ENCODE measurements at regions not wholly inside any gene's neighbourhood (a gene's known extent, or its start where the extent isn't known, plus 50 kb on each side); places are given as distances from the start of the nearest gene placed in this dataset.

- DNase-seq (peak in 1 of 3 donors; percentile 7), ATAC-seq (ENCODE audit: insufficient read depth, low FRiP score) (no peak)
- Histone ChIP-seq H3K9me3 (ENCODE audit: control insufficient read depth in 4 of 4, insufficient read depth in 3 of 4, low read length in 3 of 4) (peaks cover 0 to 9% (median 0%) of the 10 kb centered on the region in 4 donors), H3K27ac (ENCODE audit: low read depth in 1 of 2, low read length in 1 of 2) (no peak overlapping the region), H3K36me3 (ENCODE audit: control insufficient read depth in 4 of 4, insufficient read depth in 4 of 4, low read length in 4 of 4) (no peaks in the 10 kb centered on the region), H3K4me1 (ENCODE audit: control insufficient read depth in 5 of 5, insufficient read depth in 5 of 5, low read length in 5 of 5) (peaks cover 0 to 7% (median 0%) of the 10 kb centered on the region in 5 donors), H3K9ac (ENCODE audit: insufficient read depth in 1 of 2, low read length in 2 of 2) (no peak overlapping the region), H3K4me3 (no peak overlapping the region), H3K27me3 (ENCODE audit: control insufficient read depth in 3 of 3, insufficient read depth in 3 of 3, low read length in 2 of 3) (no peaks in the 10 kb centered on the region)
- WGBS, 2 donors, result 42 to 43% methylated on average over 2 of the region's 2 CpGs
- TF ChIP-seq CTCF (IDR thresholded peaks at IDR 0.05; ENCODE audit: control extremely low read depth, extremely low read depth), result no peak
These were observed 456.0 kb downstream of the TBC1D4 start for GRCh38 chr13:75025956-75026355.

GRCh38 chr13:75024602-75025001 lies 457.4 kb downstream of the TBC1D4 start:
- DNase-seq (no peak), ATAC-seq (ENCODE audit: insufficient read depth, low FRiP score) (no peak)
- H3K36me3 ChIP-seq (ENCODE audit: control insufficient read depth in 4 of 4, insufficient read depth in 4 of 4, low read length in 4 of 4), result no peaks in the 10 kb centered on the region
- H3K9me3 ChIP-seq (ENCODE audit: control insufficient read depth in 4 of 4, insufficient read depth in 3 of 4, low read length in 3 of 4), result peaks cover 0 to 9% (median 0%) of the 10 kb centered on the region in 4 donors
- H3K9ac ChIP-seq (ENCODE audit: insufficient read depth in 1 of 2, low read length in 2 of 2), result no peak overlapping the region
- H3K27me3 ChIP-seq (ENCODE audit: control insufficient read depth in 3 of 3, insufficient read depth in 3 of 3, low read length in 2 of 3), result no peaks in the 10 kb centered on the region
- 86 to 91% methylated on average over 1 of the region's 1 CpG for WGBS, 2 donors
- no peak for TF ChIP-seq CTCF (IDR thresholded peaks at IDR 0.05; ENCODE audit: control extremely low read depth, extremely low read depth)
- no peak overlapping the region for H3K27ac ChIP-seq (ENCODE audit: low read depth in 1 of 2, low read length in 1 of 2)
- peaks cover 0 to 7% (median 0%) of the 10 kb centered on the region in 5 donors for H3K4me1 ChIP-seq (ENCODE audit: control insufficient read depth in 5 of 5, insufficient read depth in 5 of 5, low read length in 5 of 5)
- H3K4me3 ChIP-seq, result no peak overlapping the region

- ATAC-seq (ENCODE audit: insufficient read depth, low FRiP score) (no peak), DNase-seq (no peak)
- peaks cover 0 to 3% (median 0%) of the 10 kb centered on the region in 4 donors for H3K9me3 ChIP-seq (ENCODE audit: control insufficient read depth in 4 of 4, insufficient read depth in 3 of 4, low read length in 3 of 4)
- no peak for TF ChIP-seq CTCF (IDR thresholded peaks at IDR 0.05; ENCODE audit: control extremely low read depth, extremely low read depth)
- no peak overlapping the region for H3K9ac ChIP-seq (ENCODE audit: insufficient read depth in 1 of 2, low read length in 2 of 2)
- no peaks in the 10 kb centered on the region for H3K36me3 ChIP-seq (ENCODE audit: control insufficient read depth in 4 of 4, insufficient read depth in 4 of 4, low read length in 4 of 4)
- no peak overlapping the region for H3K4me3 ChIP-seq
- H3K4me1 ChIP-seq (ENCODE audit: control insufficient read depth in 5 of 5, insufficient read depth in 5 of 5, low read length in 5 of 5), result peaks cover 0 to 7% (median 0%) of the 10 kb centered on the region in 5 donors
- no peak overlapping the region for H3K27ac ChIP-seq (ENCODE audit: low read depth in 1 of 2, low read length in 1 of 2)
- WGBS, 2 donors, result 89 to 94% methylated on average over 1 of the region's 1 CpG
- H3K27me3 ChIP-seq (ENCODE audit: control insufficient read depth in 3 of 3, insufficient read depth in 3 of 3, low read length in 2 of 3), result no peaks in the 10 kb centered on the region
These were observed 458.4 kb downstream of the TBC1D4 start for GRCh38 chr13:75023609-75024008.

- 88 to 97% methylated on average over 5 of the region's 5 CpGs for WGBS, 2 donors
These were observed 460.8 kb downstream of the TBC1D4 start for GRCh38 chr13:75021151-75021550.

More at GRCh38 chr13:75021151-75021550, 460.8 kb downstream of the TBC1D4 start:
- H3K36me3 ChIP-seq (ENCODE audit: control insufficient read depth in 4 of 4, insufficient read depth in 4 of 4, low read length in 4 of 4), result no peaks in the 10 kb centered on the region
- no peaks in the 10 kb centered on the region for H3K9me3 ChIP-seq (ENCODE audit: control insufficient read depth in 4 of 4, insufficient read depth in 3 of 4, low read length in 3 of 4)
- H3K27me3 ChIP-seq (ENCODE audit: control insufficient read depth in 3 of 3, insufficient read depth in 3 of 3, low read length in 2 of 3), result no peaks in the 10 kb centered on the region
- H3K27ac ChIP-seq (ENCODE audit: low read depth in 1 of 2, low read length in 1 of 2), result no peak overlapping the region
- TF ChIP-seq CTCF (IDR thresholded peaks at IDR 0.05; ENCODE audit: control extremely low read depth, extremely low read depth), result no peak
- DNase-seq (no peak), ATAC-seq (ENCODE audit: insufficient read depth, low FRiP score) (no peak)
- H3K4me3 ChIP-seq, result no peak overlapping the region
- H3K4me1 ChIP-seq (ENCODE audit: control insufficient read depth in 5 of 5, insufficient read depth in 5 of 5, low read length in 5 of 5), result peaks cover 0 to 6% (median 0%) of the 10 kb centered on the region in 5 donors
- H3K9ac ChIP-seq (ENCODE audit: insufficient read depth in 1 of 2, low read length in 2 of 2), result no peak overlapping the region
